ENCODE measurements at regions not wholly inside any gene's neighbourhood (a gene's known extent, or its start where the extent isn't known, plus 50 kb on each side); places are given as distances from the start of the nearest gene placed in this dataset.

DNA sequence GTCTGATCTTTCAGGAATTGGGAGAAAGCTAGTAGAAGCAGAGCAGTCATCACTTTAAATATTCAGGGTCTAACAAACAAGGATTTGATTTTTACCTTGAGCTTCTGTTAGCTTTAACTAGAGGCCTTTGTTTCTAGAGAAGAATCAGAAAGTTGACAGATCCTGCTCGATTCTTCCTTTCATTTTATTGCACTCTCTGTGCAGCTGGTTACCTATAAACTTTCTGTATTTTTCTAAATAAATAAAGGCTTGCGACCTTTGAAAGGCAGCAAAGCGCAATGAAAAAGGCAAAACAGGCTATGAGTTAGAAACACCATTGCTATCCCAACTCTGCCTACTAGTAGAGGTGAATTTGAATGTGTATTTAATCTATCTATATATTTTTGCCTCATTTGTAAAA, 101.4 kb upstream of the NPY2R start:
- no peak for DNase-seq

DNA sequence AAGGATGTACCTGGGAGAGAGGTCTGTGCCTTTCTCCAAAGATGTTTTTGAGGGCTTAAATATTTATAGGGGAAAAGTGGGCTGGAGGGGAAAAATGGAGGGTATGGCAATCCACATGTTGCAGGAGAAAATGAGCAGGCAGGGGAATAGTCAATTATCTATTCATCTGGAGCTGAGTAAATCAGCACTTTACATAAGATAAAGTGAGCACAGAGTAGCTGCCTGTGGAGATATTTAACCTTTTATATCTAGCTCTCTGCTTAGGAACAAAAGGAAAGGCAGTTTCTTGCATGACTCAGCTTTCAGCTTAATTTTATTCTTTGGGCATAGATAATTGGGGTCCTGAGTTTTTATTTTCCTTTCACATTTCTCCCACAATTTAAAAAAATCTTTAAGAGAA, 93.6 kb upstream of the NPY2R start:
- no peak for DNase-seq

DNA sequence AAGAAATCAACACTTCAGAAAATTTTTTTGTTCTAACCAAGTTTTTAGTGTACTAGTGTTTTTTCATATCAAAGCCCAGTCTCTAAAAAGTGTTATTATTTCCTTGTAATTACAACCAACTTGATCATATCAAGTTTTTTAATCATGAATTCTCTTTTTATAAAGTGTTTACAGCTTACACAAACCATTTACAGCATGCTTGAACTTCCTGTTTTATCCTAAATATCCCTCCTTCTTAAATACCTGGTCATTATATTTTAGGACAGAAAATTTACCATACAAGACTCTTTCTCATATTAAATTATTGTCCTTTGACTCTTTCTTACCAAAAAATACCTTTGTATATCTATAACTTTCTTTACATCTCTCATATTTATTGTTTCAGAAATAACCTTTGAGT, 89.4 kb upstream of the NPY2R start:
- no peak for DNase-seq

DNA sequence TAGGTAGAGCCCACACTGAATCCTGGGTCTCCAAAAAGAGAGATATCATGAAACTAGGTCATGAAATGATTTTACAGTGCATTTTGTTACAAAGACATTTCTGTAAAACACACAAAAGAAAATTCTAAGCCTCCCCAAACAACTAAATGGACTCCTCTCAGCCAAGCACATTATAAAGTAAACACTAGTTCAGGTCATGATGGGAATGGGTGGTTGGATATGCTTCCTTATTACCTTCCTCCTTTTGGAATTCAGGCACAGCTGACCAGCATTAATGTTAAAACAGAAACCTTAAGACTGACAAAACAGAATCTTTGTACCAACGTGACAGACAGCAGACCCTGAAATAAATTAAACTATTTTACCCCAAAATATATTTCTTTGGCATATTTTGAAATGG, 87.9 kb upstream of the NPY2R start:
- no peak for DNase-seq

DNA sequence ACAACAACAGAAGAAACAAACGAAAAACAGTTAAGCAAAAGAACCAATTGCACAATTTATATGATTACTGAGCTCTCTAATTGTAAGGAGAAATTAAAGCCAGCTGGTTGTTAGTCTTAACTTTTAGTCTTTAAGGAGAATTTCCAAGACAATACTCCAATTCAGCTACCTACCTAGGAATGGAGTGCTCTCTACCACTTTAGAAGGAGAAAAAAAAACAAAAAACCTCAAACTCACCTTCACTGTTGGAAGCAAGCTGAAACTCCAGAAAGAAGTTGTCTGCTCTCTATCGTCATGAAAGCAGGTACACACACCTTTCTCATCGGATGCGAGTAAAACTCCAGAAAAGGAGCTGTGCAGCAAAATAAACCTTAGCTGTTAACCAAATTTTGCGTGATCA, 86.1 kb upstream of the NPY2R start:
- no peak for DNase-seq

DNA sequence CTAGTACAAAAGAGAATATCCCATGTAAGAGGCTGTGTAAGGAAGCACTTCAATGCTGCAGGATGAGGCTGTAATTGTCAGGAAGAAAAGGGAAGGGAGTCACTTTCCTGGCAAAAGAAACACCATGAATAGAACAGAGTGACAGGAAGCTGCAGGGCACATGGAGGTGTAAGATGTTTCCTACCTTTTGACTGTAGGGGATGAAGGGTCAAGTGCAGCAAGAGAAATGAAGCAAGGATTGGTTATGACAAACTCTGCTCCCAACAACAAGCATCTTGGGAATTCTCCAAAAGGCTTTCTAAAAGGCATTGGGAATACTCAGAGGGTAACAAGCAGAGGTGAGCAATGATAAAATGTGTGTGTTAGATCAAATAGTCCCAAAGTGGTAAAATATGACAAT, 74.3 kb upstream of the NPY2R start:
- no peak for DNase-seq

DNA sequence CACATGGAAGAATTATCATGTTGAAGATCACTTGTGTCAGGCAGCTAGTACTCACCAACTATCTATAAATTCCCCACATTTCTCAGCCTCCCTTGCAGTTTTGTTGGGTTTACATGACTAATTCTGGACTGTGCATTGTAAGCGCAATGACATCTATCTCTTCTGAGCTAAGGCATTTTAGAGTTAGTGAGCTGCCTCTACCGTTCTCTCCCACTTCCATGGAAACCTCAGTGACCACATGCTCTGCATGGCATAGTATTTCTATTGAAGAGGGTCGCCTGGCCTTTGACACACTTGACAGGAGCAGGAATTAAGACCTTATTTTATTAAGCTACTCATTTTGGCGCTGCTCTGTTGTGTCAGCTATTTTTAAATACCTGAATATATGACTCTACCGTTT, 67.5 kb upstream of the NPY2R start:
- no peak for DNase-seq

DNA sequence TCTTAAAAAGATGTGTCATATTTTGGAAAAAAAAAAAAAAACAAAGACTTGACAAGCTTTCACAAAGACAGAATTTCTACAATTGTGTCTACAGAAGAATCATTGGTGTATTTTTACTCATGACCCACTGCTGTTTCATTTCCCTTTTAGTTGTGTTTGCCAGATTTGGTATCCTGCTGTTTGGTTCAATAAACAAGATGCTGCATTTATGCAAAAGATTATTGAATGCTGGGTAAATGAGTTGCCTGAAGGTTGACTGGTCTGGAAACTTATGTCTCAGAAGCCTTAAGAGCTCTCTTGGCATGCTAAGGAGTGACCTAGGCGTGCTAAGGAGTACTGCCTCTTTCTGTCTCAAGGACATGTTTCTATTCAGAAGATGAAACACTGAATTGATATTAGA, 64.9 kb upstream of the NPY2R start:
- DNase-seq, result no peak

Measured in NCI-H1048 (cell line).